HT1080 (cell line): ENCODE measurements at regions not wholly inside any gene's neighbourhood (a gene's known extent, or its start where the extent isn't known, plus 50 kb on each side); places are given as distances from the start of the nearest gene placed in this dataset.
"Not testable (repeated sequence)": the region's sequence is repeated elsewhere in the genome, so short reads cannot be mapped to it uniquely, and the experiment has no call there.

Experiments used
- DNase-seq: peaks from one replicate; pipeline ENCODE4 v3.0.0-alpha.2; 2015; ENCODE audit warnings: low read depth

DNA sequence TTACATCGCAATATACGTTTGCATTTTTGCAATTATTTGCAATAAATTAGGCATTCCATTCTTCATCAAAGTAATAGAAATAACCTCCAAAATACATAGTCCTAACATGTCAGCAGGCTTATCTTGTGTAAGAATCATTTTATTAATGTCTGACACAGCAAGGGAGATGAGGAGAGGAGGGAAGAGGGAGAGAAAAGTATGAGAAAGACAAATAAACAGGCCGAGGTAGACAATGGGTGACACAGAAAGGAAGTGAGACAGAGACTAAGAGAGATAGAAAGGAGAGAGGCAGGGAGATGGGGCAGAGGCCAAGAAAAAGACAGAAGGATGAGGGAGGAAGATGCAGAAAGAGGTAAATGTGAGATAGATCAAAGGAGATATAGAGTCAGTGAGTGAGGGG lies 50.3 kb upstream of the CYP2B6 start:
- peak; percentile 56 for DNase-seq

- not testable (repeated sequence) for DNase-seq
Observed at GRCh38 chr19:40938007-40938406, 53.1 kb upstream of the CYP2B6 start.

DNA sequence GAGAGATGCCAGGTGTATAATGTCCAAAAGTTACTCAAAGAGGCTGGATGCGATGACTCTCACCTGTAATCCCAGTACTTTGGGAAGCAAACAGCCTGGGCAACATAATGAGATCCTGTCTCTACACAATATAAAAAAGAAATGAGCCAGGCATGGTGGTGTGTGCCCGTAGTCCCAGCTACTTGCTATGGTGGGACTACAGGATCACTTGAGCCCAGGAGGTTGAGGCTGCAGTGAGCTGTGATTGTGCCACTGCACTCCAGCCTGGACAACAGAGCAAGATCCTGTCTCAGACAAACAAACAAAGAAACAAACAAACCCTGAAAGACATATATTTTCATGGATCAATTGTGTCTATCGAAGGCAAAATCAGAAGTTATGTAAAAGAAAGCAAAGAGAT lies 54.3 kb upstream of the CYP2B6 start:
- DNase-seq = no peak

GRCh38 chr19:40933025-40933424 lies 51.0 kb upstream of the CYP2A7 start:
- peak; percentile 49 for DNase-seq

DNA sequence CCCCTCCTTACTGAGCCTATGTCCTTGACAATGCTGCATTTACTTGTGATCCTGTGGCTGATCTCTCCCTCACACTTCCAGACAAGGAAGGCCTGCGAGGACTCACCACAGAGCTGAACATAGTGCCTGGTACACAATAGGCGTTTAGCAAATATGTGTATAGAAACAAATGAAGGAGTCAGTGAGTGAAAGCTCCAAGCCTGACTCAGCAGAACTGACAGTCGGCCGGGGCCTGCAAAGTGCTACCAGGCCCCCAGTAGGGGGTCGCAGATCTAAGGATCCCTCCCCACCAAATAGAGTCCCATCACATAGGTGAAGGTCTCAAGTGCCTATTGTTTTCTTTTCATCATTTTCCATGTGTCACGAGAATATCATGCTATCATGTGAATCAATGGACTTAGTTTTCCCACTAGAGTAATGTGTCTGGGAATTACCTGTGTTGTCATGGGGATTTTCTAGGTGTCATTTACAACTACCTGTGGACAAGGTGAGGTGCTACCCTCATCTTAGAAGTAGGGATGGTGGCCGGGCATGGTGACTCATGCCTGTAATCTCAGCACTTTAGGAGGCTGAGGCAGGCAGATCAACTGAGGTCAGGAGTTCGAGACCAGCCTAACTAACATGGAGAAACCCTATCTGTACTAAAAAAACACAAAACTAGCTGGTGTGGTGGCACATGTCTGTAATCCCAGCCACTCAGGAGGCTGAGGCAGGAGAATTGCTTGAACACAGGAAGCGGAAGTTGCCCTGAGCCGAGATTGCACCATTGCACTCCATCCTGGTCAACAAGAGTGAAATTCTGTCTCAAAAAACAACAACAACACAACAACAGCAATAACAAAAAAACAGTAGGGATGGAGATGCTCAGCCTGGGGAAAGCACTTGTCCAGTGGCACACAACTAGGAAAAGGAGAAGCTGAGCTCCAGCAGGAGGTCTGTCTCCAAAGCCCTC lies 50.3 kb upstream of the CYP2A7 start:
- DNase-seq = no peak
